HCT116 (cell line): ENCODE measurements at regions not wholly inside any gene's neighbourhood (a gene's known extent, or its start where the extent isn't known, plus 50 kb on each side); places are given as distances from the start of the nearest gene placed in this dataset.

Source experiments
- EZH2 ChIP-seq: fragments of 200-600 bp; sonication (generic); IDR thresholded peaks from 2 replicates; pipeline ENCODE4 v1.6.1; 2017; ENCODE audit warnings: antibody characterized with exemption, mixed run types
- EZH2phosphoT487 ChIP-seq: fragments of 200-600 bp; IDR thresholded peaks from 2 replicates; pipeline ENCODE4 v1.6.1; 2018; ENCODE audit warnings: antibody characterized with exemption, borderline replicate concordance
- JUND ChIP-seq: IDR thresholded peaks from 2 replicates; pipeline ENCODE4 v1.6.1; 2012
- POLR2A ChIP-seq: IDR thresholded peaks from 2 replicates; pipeline ENCODE4 v1.7.0; 2011; ENCODE audit warnings: borderline replicate concordance; ENCODE audit not compliant: insufficient read depth, insufficient read length; ENCODE audit errors: extremely low read depth
- POLR2AphosphoS5 ChIP-seq: IDR thresholded peaks from 2 replicates; pipeline ENCODE4 v1.6.1; 2011; ENCODE audit warnings: mild to moderate bottlenecking, low read depth, low read length, moderate library complexity
- SIN3A ChIP-seq: IDR thresholded peaks from 2 replicates; pipeline ENCODE4 v1.6.1; 2012; ENCODE audit warnings: low read depth
- SRF ChIP-seq: IDR thresholded peaks from 2 replicates; pipeline ENCODE4 v1.6.1; 2012; ENCODE audit warnings: low read depth
- YY1 ChIP-seq: IDR thresholded peaks from 2 replicates; pipeline ENCODE4 v1.6.1; 2011; ENCODE audit warnings: low read length, low read depth, moderate library complexity, mild to moderate bottlenecking; ENCODE audit not compliant: insufficient replicate concordance; ENCODE audit errors: extremely low read depth
- ZNF274 ChIP-seq: fragments of 200-500 bp; sonication (Bioruptor generic); IDR thresholded peaks from 2 replicates; pipeline ENCODE4 v1.6.1; 2014; ENCODE audit warnings: mild to moderate bottlenecking, low read depth, low read length, inconsistent platforms
- TF ChIP-seq, protein P1 (sequence below), 3 experiments: fragments of 200-600 bp in 1 of 3; sonication (generic) in 1 of 3; IDR thresholded peaks in 2 of 3; conservative IDR thresholded peaks in 1 of 3; 2 replicates each; pipeline ENCODE4 v1.5.1; 2012 to 2017; ENCODE audit warnings: low read depth in 2 of 3, low read length in 2 of 3, antibody characterized with exemption in 1 of 3, borderline replicate concordance in 1 of 3, control low read depth in 1 of 3, mild to moderate bottlenecking in 1 of 3, mixed read lengths in 1 of 3, mixed run types in 1 of 3, moderate library complexity in 1 of 3; ENCODE audit not compliant: insufficient read depth in 1 of 3
- TF ChIP-seq, protein P2 (sequence below): IDR thresholded peaks from 2 replicates; pipeline ENCODE4 v1.6.1; 2012
- TF ChIP-seq, protein P3 (sequence below): IDR thresholded peaks from 2 replicates; pipeline ENCODE4 v1.6.1; 2012
- TF ChIP-seq, protein P4 (sequence below): IDR thresholded peaks from 2 replicates; pipeline ENCODE4 v1.6.1; 2012; ENCODE audit warnings: low read depth

DNA sequence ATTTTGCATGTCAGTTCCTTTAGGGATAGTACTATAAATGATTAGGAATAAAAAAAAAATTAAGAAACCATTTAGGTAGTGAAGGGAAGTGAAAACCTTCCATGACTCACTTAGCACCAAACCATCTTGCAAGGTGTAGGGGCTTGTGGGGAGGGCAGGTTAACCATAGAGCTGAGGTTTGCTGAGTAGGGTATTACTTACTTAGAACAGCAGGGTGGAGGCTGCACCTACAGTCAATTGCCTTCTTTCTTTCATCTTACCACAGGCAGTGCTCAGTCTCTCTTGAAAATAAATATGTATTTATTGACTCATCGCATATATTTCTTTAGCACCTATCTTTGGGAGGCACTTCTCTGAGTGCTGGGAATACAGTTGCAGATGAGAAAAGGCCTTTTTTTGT lies 104.9 kb upstream of the GIMD1 start:
- TF ChIP-seq EZH2 (no peak), SIN3A (no peak), SRF (no peak), POLR2A (no peak), EZH2phosphoT487 (no peak), POLR2AphosphoS5 (no peak), ZNF274 (no peak), YY1 (no peak), JUND (no peak)
- TF ChIP-seq, protein P1, sequence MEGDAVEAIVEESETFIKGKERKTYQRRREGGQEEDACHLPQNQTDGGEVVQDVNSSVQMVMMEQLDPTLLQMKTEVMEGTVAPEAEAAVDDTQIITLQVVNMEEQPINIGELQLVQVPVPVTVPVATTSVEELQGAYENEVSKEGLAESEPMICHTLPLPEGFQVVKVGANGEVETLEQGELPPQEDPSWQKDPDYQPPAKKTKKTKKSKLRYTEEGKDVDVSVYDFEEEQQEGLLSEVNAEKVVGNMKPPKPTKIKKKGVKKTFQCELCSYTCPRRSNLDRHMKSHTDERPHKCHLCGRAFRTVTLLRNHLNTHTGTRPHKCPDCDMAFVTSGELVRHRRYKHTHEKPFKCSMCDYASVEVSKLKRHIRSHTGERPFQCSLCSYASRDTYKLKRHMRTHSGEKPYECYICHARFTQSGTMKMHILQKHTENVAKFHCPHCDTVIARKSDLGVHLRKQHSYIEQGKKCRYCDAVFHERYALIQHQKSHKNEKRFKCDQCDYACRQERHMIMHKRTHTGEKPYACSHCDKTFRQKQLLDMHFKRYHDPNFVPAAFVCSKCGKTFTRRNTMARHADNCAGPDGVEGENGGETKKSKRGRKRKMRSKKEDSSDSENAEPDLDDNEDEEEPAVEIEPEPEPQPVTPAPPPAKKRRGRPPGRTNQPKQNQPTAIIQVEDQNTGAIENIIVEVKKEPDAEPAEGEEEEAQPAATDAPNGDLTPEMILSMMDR (IDR thresholded peaks at IDR 0.05 in 2 of 3, conservative IDR thresholded peaks at IDR 0.05 in 1 of 3; ENCODE audit: borderline replicate concordance in 1 of 3, insufficient read depth in 1 of 3, low read depth in 2 of 3, low read length in 2 of 3), result no peak
- TF ChIP-seq, protein P2, sequence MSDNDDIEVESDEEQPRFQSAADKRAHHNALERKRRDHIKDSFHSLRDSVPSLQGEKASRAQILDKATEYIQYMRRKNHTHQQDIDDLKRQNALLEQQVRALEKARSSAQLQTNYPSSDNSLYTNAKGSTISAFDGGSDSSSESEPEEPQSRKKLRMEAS, result no peak
- TF ChIP-seq, protein P3, sequence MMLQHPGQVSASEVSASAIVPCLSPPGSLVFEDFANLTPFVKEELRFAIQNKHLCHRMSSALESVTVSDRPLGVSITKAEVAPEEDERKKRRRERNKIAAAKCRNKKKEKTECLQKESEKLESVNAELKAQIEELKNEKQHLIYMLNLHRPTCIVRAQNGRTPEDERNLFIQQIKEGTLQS, result no peak
- TF ChIP-seq, protein P4, sequence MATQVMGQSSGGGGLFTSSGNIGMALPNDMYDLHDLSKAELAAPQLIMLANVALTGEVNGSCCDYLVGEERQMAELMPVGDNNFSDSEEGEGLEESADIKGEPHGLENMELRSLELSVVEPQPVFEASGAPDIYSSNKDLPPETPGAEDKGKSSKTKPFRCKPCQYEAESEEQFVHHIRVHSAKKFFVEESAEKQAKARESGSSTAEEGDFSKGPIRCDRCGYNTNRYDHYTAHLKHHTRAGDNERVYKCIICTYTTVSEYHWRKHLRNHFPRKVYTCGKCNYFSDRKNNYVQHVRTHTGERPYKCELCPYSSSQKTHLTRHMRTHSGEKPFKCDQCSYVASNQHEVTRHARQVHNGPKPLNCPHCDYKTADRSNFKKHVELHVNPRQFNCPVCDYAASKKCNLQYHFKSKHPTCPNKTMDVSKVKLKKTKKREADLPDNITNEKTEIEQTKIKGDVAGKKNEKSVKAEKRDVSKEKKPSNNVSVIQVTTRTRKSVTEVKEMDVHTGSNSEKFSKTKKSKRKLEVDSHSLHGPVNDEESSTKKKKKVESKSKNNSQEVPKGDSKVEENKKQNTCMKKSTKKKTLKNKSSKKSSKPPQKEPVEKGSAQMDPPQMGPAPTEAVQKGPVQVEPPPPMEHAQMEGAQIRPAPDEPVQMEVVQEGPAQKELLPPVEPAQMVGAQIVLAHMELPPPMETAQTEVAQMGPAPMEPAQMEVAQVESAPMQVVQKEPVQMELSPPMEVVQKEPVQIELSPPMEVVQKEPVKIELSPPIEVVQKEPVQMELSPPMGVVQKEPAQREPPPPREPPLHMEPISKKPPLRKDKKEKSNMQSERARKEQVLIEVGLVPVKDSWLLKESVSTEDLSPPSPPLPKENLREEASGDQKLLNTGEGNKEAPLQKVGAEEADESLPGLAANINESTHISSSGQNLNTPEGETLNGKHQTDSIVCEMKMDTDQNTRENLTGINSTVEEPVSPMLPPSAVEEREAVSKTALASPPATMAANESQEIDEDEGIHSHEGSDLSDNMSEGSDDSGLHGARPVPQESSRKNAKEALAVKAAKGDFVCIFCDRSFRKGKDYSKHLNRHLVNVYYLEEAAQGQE, result no peak
